GM18873 (cell line): ENCODE measurements at regions not wholly inside any gene's neighbourhood (a gene's known extent, or its start where the extent isn't known, plus 50 kb on each side); places are given as distances from the start of the nearest gene placed in this dataset.

Source experiments
- ATAC-seq: cut with Tn5 transposase; IDR thresholded peaks from one replicate; pipeline ENCODE4 v1.9.1; 2021; ENCODE audit warnings: mild to moderate bottlenecking, moderate library complexity, moderate number of reproducible peaks; ENCODE audit not compliant: unreplicated experiment, low FRiP score

DNA sequence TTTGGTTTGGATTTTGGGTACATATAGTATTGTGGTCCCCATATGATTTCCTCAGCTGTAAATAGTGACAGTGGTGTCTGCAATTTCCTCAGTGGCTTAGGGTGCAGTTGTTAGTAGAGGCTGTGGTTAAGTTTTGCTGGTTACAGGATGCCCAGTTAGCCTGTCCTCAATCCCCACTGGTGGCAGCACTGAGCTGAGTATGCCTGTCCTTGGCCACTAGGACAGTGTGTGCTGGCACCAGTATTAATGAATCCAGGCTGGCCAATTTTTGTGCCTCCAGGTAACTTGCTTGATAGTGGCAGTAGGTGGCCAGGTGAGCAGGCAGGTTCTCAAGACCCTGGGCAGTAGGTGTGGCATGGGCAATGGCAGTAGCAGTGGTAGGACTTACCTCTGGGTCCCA lies 973.1 kb downstream of the TMEM182 start:
- no peak for ATAC-seq

- no peak for ATAC-seq
Measured at GRCh38 chr2:103738108-103738507, 976.3 kb downstream of the TMEM182 start.

GRCh38 chr2:103738606-103739005 lies 976.8 kb downstream of the TMEM182 start:
- ATAC-seq, result no peak

- no peak for ATAC-seq
Measured at GRCh38 chr2:103739186-103739585, 977.4 kb downstream of the TMEM182 start.

DNA sequence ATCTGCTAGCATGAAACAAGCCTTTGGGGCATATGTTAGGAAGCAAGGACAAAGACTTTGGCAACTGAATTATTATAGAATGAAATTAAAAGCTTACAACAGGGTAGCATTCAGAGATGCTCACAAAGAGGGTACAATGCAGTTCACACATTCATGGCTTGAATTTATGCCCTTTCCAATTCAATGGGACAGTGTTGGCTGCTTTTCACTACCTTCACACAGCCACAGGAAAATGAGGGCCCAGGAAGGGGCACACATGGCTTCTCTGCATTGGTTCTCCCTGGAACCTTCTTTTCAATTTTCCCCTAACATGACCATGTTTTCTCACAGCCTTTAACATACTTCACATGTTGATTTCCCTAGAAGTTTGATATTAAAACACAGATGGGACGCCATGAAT lies 978.1 kb downstream of the TMEM182 start:
- no peak for ATAC-seq

GRCh38 chr2:103740631-103741030 lies 978.8 kb downstream of the TMEM182 start:
- ATAC-seq, result no peak

- no peak for ATAC-seq
Measured at GRCh38 chr2:103743195-103743594, 981.4 kb downstream of the TMEM182 start.

GRCh38 chr2:103754530-103754929 lies 992.7 kb downstream of the TMEM182 start:
- no peak for ATAC-seq

GRCh38 chr2:103773884-103774283 lies 1012.1 kb downstream of the TMEM182 start:
- ATAC-seq, result no peak

GRCh38 chr2:103780088-103780702 lies 1018.4 kb downstream of the TMEM182 start:
- no peak for ATAC-seq

GRCh38 chr2:103781313-103781712 lies 1019.5 kb downstream of the TMEM182 start:
- no peak for ATAC-seq

GRCh38 chr2:103784261-103784660 lies 1022.4 kb downstream of the TMEM182 start:
- ATAC-seq, result no peak

DNA sequence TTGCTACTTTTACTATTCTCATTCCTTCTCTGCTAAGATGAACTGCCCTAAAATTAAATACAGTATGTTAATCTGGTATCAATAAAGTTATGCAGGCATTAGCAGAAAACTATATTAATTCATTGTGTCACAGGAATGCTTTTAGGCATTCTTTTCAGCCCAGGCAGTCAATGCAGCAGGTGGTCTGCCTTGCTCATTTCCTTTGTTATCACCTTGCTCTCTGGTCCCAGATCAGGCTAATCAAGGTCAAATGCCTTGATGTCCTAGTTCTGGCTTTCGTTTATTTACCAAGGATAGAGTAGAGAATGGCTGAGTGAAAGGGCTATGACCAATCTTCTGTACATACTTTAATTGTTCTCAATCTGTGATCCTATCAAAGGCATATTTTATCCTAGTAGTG lies 1023.6 kb downstream of the TMEM182 start:
- no peak for ATAC-seq

DNA sequence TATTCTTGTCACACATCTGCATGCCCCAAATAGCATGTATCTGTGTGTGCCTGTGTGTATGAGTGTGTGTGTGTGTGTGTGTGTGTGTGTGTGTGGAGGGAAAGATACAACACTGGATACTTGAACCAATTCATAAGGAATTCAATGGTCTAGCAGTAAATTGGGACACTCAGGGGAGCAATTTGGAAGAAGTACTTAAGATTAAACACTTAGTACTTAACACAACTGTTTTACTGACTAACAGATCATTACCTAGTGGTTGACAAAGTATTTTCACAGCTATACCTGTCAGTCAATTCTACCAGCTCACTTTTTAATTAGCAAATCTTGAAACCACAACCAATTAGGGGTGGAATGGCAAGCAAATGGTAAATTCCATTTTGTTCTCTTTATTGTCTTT lies 1024.1 kb downstream of the TMEM182 start:
- ATAC-seq, result no peak

GRCh38 chr2:103788389-103788788 lies 1026.6 kb downstream of the TMEM182 start:
- no peak for ATAC-seq

DNA sequence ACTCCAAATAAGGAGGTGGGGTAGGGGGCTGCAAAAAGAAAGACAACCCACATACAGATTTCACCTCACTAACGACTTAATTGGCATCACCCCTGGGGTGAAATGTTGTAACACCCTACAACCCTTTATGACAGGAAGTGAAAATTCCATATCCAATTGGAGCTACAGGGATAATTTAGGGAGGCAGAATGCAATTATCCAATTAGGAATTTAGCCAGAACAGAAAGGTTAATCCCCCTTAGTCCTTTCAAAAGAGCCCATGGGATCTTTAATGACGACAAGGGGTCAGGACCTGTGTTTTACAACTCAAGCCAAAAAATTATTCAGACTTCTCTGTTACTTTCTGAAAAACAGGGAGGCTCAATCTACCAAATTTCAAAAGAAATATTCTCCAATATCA lies 1027.1 kb downstream of the TMEM182 start:
- ATAC-seq, result no peak

GRCh38 chr2:103789381-103790095 lies 1027.7 kb downstream of the TMEM182 start:
- ATAC-seq, result no peak

- ATAC-seq, result no peak
Measured at GRCh38 chr2:103792042-103792441, 1030.2 kb downstream of the TMEM182 start.

- no peak for ATAC-seq
Measured at GRCh38 chr2:103798291-103798690, 1036.5 kb downstream of the TMEM182 start.

- no peak for ATAC-seq
Measured at GRCh38 chr2:103804013-103804412, 1042.2 kb downstream of the TMEM182 start.

DNA sequence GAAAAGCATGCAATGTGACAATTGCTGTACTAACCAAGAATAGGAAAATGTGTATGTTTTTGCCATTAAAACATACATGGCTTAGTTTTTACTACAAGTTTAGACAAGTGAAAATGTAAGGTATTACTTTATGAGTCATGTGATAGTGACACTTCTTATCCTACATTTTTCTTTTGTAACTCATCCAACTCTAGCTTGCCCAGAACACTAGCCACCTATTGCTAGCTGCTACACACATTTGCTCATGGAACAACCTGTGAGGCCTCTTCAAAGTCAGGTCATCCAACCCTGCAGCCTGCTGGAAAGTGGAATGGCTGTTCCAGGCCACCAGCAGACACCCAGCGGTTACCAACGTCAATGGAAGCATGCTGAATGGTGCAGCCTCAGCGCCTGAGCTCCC lies 1043.9 kb downstream of the TMEM182 start:
- ATAC-seq, result no peak

DNA sequence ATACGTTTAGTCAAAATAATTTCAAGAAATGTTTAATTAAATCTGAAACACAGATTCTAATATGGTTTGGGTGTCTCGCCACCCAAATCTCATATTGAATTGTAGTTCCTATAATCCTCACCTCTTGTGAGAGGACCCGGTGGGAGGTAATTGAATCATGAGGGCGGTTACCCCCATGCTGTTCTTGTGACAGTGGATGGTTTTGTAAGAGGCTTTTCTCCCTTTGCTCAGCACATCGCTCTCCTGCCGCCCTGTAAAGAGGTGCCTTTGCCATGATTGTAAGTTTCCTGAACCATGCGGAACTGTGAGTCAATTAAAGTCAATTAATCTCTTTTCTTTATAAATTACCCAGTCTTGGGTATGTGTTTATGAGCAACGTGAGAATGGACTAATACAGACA lies 1045.1 kb upstream of the POU3F3 start:
- ATAC-seq, result no peak
